Keratinocyte (primary cell): ENCODE measurements at regions not wholly inside any gene's neighbourhood (a gene's known extent, or its start where the extent isn't known, plus 50 kb on each side); places are given as distances from the start of the nearest gene placed in this dataset.

Experiments
- DNase-seq: peaks from one replicate; pipeline ENCODE4 v3.0.0-alpha.2; 2011; ENCODE audit warnings: low read depth, missing footprints, low spot score
- FAIRE-seq: peaks from 2 replicates; lab custom pipeline; 2011; peaks lifted over from hg19 to GRCh38; lab: Jason Lieb, UNC
- H2AFZ ChIP-seq: 2 replicates; pipeline ENCODE4 v1.6.0; 2012; ENCODE audit warnings: low read length, control low read depth, inconsistent platforms; ENCODE audit not compliant: control insufficient read depth
- H3K27ac ChIP-seq: 2 replicates; pipeline ENCODE4 v1.5.1; 2011; ENCODE audit warnings: low read length; ENCODE audit not compliant: control insufficient read depth, insufficient read depth
- H3K27me3 ChIP-seq: 3 replicates; pipeline ENCODE4 v1.6.0; 2011; ENCODE audit warnings: low read length; ENCODE audit not compliant: control insufficient read depth, insufficient read depth; ENCODE audit errors: extremely low read depth
- H3K36me3 ChIP-seq, 2 experiments: 2 replicates in 1 of 2; 3 replicates in 1 of 2; pipeline ENCODE4 v1.5.1; 2011; ENCODE audit warnings: low read length in 2 of 2, mild to moderate bottlenecking in 1 of 2; ENCODE audit not compliant: control insufficient read depth in 2 of 2, insufficient read depth in 2 of 2; ENCODE audit errors: extremely low read depth in 1 of 2
- H3K4me1 ChIP-seq: 3 replicates; pipeline ENCODE4 v1.5.1; 2011; ENCODE audit warnings: low read length; ENCODE audit not compliant: control insufficient read depth, insufficient read depth; ENCODE audit errors: extremely low read depth
- H3K4me2 ChIP-seq: 3 replicates; pipeline ENCODE4 v1.6.0; 2011; ENCODE audit warnings: low read depth, low read length; ENCODE audit not compliant: control insufficient read depth, insufficient read depth; ENCODE audit errors: extremely low read depth
- H3K4me3 ChIP-seq, 3 experiments: fragments of 200-600 bp in 1 of 3; sonication (generic) in 1 of 3; 2 replicates in 2 of 3; 3 replicates in 1 of 3; pipeline ENCODE4 v1.5.1; 2011 to 2016; ENCODE audit warnings: low read length in 3 of 3, mild to moderate bottlenecking in 3 of 3, control low read depth in 2 of 3, inconsistent platforms in 1 of 3, low read depth in 1 of 3, mixed read lengths in 1 of 3, mixed run types in 1 of 3, moderate library complexity in 1 of 3; ENCODE audit not compliant: control insufficient read depth in 2 of 3, insufficient read depth in 2 of 3; ENCODE audit errors: extremely low read depth in 1 of 3
- H3K79me2 ChIP-seq: 2 replicates; pipeline ENCODE4 v1.6.0; 2012; ENCODE audit warnings: low read length; ENCODE audit not compliant: control insufficient read depth, insufficient read depth
- H3K9ac ChIP-seq: 3 replicates; pipeline ENCODE4 v1.6.0; 2011; ENCODE audit warnings: low read length; ENCODE audit not compliant: control insufficient read depth, insufficient read depth; ENCODE audit errors: extremely low read depth
- H3K9me1 ChIP-seq: 3 replicates; pipeline ENCODE4 v1.6.0; 2011; ENCODE audit warnings: low read length; ENCODE audit not compliant: control insufficient read depth, insufficient read depth; ENCODE audit errors: extremely low read depth
- H3K9me3 ChIP-seq: 2 replicates; pipeline ENCODE4 v1.5.1; 2012; ENCODE audit warnings: low read depth, low read length; ENCODE audit not compliant: control insufficient read depth
- H4K20me1 ChIP-seq: 3 replicates; pipeline ENCODE4 v1.6.0; 2011; ENCODE audit warnings: low read length; ENCODE audit not compliant: control insufficient read depth, insufficient read depth; ENCODE audit errors: extremely low read depth
- EZH2 ChIP-seq: IDR thresholded peaks from one replicate; pipeline ENCODE4 v1.6.1; 2012; ENCODE audit warnings: inconsistent platforms, mild to moderate bottlenecking, low read length, moderate library complexity
- dilution Hi-C: fragments of 300-500 bp; cut with MboI; formaldehyde crosslinking; loops from one replicate; pipeline ENCODE4 v1.7.0; 2020; ENCODE audit warnings: low sequenced_read_pairs; ENCODE audit not compliant: extremely low pct_ligation_motif_present
- TF ChIP-seq, protein P1 (sequence below), 3 experiments: IDR thresholded peaks in 1 of 3; conservative IDR thresholded peaks in 1 of 3; optimal IDR thresholded peaks in 1 of 3; 2 replicates in 2 of 3; 3 replicates in 1 of 3; pipeline versions ENCODE3 to v1.5.1; 2011; ENCODE audit warnings: low read length in 3 of 3, mild to moderate bottlenecking in 3 of 3, moderate library complexity in 2 of 3, control low read depth in 1 of 3, inconsistent platforms in 1 of 3; ENCODE audit not compliant: insufficient read depth in 2 of 3; ENCODE audit errors: extremely low read depth in 1 of 3

DNA sequence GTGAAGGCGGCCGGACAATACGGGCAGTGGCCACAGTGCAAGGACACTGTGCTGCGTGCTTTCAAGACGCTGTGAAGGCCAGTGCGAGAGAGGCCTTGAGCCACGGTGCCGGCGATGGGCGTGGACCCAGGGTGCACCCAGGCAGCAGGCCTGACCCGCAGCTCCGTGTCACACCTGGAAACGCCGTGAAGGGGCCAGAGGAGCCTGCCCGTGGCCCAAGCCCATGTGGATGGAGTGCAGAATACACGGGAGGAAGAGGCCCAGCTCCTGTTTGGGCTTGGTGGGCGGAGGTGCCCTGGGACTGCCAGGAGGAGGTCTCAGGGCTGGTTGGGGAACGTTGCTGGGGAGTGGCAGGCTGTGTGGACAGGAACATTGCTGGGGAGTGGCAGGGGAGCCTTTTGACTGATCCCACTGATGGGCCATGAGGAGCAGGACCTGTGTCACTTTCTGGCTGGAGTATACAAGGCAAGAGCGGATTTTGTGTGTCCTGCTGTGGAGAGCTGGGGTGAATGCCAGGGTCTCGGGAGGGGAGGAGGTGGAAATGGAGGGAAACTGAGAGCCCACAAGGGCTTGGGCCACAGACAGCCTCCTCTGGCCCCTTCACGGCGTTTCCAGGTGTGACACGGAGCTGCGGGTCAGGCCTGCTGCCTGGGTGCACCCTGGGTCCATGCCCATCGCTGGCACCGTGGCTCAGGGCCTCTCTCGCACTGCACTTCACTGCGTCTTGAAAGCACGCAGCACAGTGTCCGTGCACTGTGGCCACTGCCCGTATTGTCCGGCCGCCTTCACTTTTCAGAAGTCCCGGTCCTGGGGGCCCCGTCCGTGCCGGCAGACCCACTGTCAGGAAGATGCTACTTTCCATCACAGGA lies 925.4 kb downstream of the BRD1 start:
- H3K36me3 ChIP-seq, result no peaks in the 10 kb centered on the region
- TF ChIP-seq EZH2, result no peak
- TF ChIP-seq, protein P1, sequence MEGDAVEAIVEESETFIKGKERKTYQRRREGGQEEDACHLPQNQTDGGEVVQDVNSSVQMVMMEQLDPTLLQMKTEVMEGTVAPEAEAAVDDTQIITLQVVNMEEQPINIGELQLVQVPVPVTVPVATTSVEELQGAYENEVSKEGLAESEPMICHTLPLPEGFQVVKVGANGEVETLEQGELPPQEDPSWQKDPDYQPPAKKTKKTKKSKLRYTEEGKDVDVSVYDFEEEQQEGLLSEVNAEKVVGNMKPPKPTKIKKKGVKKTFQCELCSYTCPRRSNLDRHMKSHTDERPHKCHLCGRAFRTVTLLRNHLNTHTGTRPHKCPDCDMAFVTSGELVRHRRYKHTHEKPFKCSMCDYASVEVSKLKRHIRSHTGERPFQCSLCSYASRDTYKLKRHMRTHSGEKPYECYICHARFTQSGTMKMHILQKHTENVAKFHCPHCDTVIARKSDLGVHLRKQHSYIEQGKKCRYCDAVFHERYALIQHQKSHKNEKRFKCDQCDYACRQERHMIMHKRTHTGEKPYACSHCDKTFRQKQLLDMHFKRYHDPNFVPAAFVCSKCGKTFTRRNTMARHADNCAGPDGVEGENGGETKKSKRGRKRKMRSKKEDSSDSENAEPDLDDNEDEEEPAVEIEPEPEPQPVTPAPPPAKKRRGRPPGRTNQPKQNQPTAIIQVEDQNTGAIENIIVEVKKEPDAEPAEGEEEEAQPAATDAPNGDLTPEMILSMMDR (optimal IDR thresholded peaks at IDR 0.05 in 1 of 3, IDR thresholded peaks at IDR 0.05 in 1 of 3, conservative IDR thresholded peaks at IDR 0.05 in 1 of 3; ENCODE audit: extremely low read depth in 1 of 3, insufficient read depth in 2 of 3, low read length in 3 of 3), result no peak
- no peaks in the 10 kb centered on the region for H3K9me1 ChIP-seq
- no peaks in the 10 kb centered on the region for H3K79me2 ChIP-seq
- H3K27ac ChIP-seq, result no peak overlapping the region
- no peak overlapping the region for H3K4me2 ChIP-seq
- H3K4me1 ChIP-seq, result no peaks in the 10 kb centered on the region
- no peaks in the 10 kb centered on the region for H4K20me1 ChIP-seq
- dilution Hi-C loops, result no loop called here
- H2AFZ ChIP-seq, result no peak overlapping the region
- no peak for DNase-seq
- no peak overlapping the region for H3K9ac ChIP-seq
- no peak for FAIRE-seq
- peaks cover 14% of the 10 kb centered on the region for H3K9me3 ChIP-seq
- H3K4me3 ChIP-seq, result no peak overlapping the region
- no peaks in the 10 kb centered on the region for H3K27me3 ChIP-seq

DNA sequence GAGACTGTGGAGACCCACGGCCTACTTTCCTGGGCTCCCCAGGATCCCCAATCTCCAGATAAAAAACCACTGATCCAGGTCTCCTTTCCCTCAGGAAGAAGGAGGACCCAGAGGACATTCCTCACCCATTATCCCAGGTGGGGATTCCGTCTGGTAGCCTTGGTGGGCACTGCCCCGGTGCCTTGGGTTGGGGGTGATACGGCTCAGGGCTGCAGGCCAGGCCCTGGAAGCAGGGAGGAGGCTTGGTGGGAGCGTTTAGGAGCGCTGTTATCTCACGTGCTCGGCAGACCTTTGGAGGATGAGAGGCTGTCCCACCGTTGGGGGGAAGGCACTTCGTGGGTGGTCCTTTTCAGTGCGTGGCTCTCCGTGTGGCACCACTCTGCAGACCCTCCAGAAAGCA lies 926.3 kb downstream of the BRD1 start:
- Histone ChIP-seq H3K27me3 (no peaks in the 10 kb centered on the region), H3K27ac (no peak overlapping the region), H3K9me1 (no peaks in the 10 kb centered on the region), H3K79me2 (no peaks in the 10 kb centered on the region), H2AFZ (no peak overlapping the region), H3K4me3 (no peak overlapping the region), H3K4me2 (no peak overlapping the region), H3K9me3 (peaks cover 13% of the 10 kb centered on the region), H3K9ac (no peak overlapping the region), H3K4me1 (no peaks in the 10 kb centered on the region), H4K20me1 (no peaks in the 10 kb centered on the region), H3K36me3 (no peaks in the 10 kb centered on the region)
- dilution Hi-C loops, result no loop called here
- no peak for DNase-seq
- TF ChIP-seq, protein P1 (optimal IDR thresholded peaks at IDR 0.05 in 1 of 3, IDR thresholded peaks at IDR 0.05 in 1 of 3, conservative IDR thresholded peaks at IDR 0.05 in 1 of 3; ENCODE audit: extremely low read depth in 1 of 3, insufficient read depth in 2 of 3, low read length in 3 of 3), result no peak
- no peak for TF ChIP-seq EZH2
- no peak for FAIRE-seq
